Neural cell (in vitro differentiated cells): ENCODE measurements at regions not wholly inside any gene's neighbourhood (a gene's known extent, or its start where the extent isn't known, plus 50 kb on each side); places are given as distances from the start of the nearest gene placed in this dataset.

Experiments used
- H2AFZ ChIP-seq: fragments of 200-600, 300-800 bp; sonication (generic), shearing (Covaris generic); 2 replicates; pipeline ENCODE4 v1.6.0; 2014; ENCODE audit warnings: low read depth, mild to moderate bottlenecking, antibody characterized with exemption, low read length, moderate library complexity
- H3F3A ChIP-seq: fragments of 200-600 bp; shearing (Covaris generic); 2 replicates; pipeline ENCODE4 v1.6.1; 2016; ENCODE audit warnings: mild to moderate bottlenecking, moderate library complexity, mixed read lengths, antibody characterized with exemption, low read length; ENCODE audit not compliant: insufficient read depth, poor library complexity, severe bottlenecking
- H3K27ac ChIP-seq: fragments of 200-600, 300-800 bp; sonication (generic), shearing (Covaris generic); 2 replicates; pipeline ENCODE4 v1.5.1; 2014; ENCODE audit warnings: mild to moderate bottlenecking, low read length, moderate library complexity
- H3K27me3 ChIP-seq: fragments of 300-800, 200-600 bp; sonication (generic), shearing (Covaris generic); 2 replicates; pipeline ENCODE4 v1.6.0; 2014; ENCODE audit warnings: mild to moderate bottlenecking, low read depth, low read length, moderate library complexity; ENCODE audit not compliant: insufficient read depth
- H3K36me3 ChIP-seq: fragments of 300-800, 200-600 bp; sonication (generic), shearing (Covaris generic); 2 replicates; pipeline ENCODE4 v1.5.1; 2014; ENCODE audit warnings: mild to moderate bottlenecking, antibody characterized with exemption, low read length, moderate library complexity; ENCODE audit not compliant: insufficient read depth
- H3K4me2 ChIP-seq: fragments of 300-800, 200-600 bp; sonication (generic), shearing (Covaris generic); 2 replicates; pipeline ENCODE4 v1.6.0; 2014; ENCODE audit warnings: mild to moderate bottlenecking, low read length
- H3K4me3 ChIP-seq: fragments of 300-800, 200-600 bp; sonication (generic), shearing (Covaris generic); 2 replicates; pipeline ENCODE4 v1.5.1; 2014; ENCODE audit warnings: mild to moderate bottlenecking, low read length, moderate library complexity
- H3K79me2 ChIP-seq: fragments of 200-600 bp; shearing (Covaris generic); replicated peaks from 2 replicates; pipeline ENCODE4 v1.6.0; 2014; ENCODE audit warnings: mild to moderate bottlenecking, low read length, moderate library complexity; ENCODE audit not compliant: insufficient read depth
- H3K9ac ChIP-seq: fragments of 300-800, 200-600 bp; sonication (generic), shearing (Covaris generic); 2 replicates; pipeline ENCODE4 v1.6.1; 2016; ENCODE audit warnings: mild to moderate bottlenecking, low read length, mixed read lengths
- H3K9me2 ChIP-seq: fragments of 200-600 bp; shearing (Covaris generic); 2 replicates; pipeline ENCODE4 v1.6.1; 2016; ENCODE audit warnings: mild to moderate bottlenecking, low read length, mixed read lengths; ENCODE audit not compliant: insufficient read depth
- H3K9me3 ChIP-seq: fragments of 200-600, 300-800 bp; sonication (generic), shearing (Covaris generic); 2 replicates; pipeline ENCODE4 v1.6.1; 2016; ENCODE audit warnings: mild to moderate bottlenecking, mixed run types, low read length, moderate library complexity, mixed read lengths
- H4K20me1 ChIP-seq: fragments of 200-600 bp; shearing (Covaris generic); 2 replicates; pipeline ENCODE4 v1.6.1; 2016; ENCODE audit warnings: mild to moderate bottlenecking, mixed run types; ENCODE audit not compliant: insufficient read depth
- EP300 ChIP-seq: fragments of 450-650 bp; conservative IDR thresholded peaks from 2 replicates; pipeline ENCODE4 v1.6.1; 2014; ENCODE audit warnings: antibody characterized with exemption, mild to moderate bottlenecking, moderate library complexity; ENCODE audit not compliant: poor library complexity, severe bottlenecking
- EZH2 ChIP-seq: fragments of 200-600, 300-800 bp; shearing (Covaris generic), sonication (generic); IDR thresholded peaks from 2 replicates; pipeline ENCODE4 v1.6.1; 2014; ENCODE audit warnings: antibody characterized with exemption, low read length, borderline replicate concordance, mild to moderate bottlenecking; ENCODE audit not compliant: insufficient read depth, poor library complexity, severe bottlenecking
- MXI1 ChIP-seq: fragments of 450-650 bp; conservative IDR thresholded peaks from 2 replicates; pipeline ENCODE4 v1.6.1; 2014; ENCODE audit warnings: antibody characterized with exemption, mild to moderate bottlenecking; ENCODE audit not compliant: poor library complexity, severe bottlenecking
- POLR2AphosphoS5 ChIP-seq: IDR thresholded peaks from 2 replicates; pipeline ENCODE4 v1.6.1; 2012
- RAD21 ChIP-seq: fragments of 450-650 bp; conservative IDR thresholded peaks from 2 replicates; pipeline ENCODE4 v1.6.1; 2014; ENCODE audit warnings: antibody characterized with exemption, mild to moderate bottlenecking, moderate library complexity
- SMC3 ChIP-seq: fragments of 450-650 bp; conservative IDR thresholded peaks from 2 replicates; pipeline ENCODE4 v1.6.1; 2014; ENCODE audit warnings: antibody characterized with exemption, mild to moderate bottlenecking, moderate library complexity; ENCODE audit not compliant: poor library complexity
- TAF1 ChIP-seq: IDR thresholded peaks from 2 replicates; pipeline ENCODE4 v1.6.1; 2012; ENCODE audit warnings: low read depth
- TF ChIP-seq, protein P1 (sequence below): fragments of 450-650 bp; IDR thresholded peaks from 2 replicates; pipeline ENCODE4 v1.5.1; 2014; ENCODE audit warnings: antibody characterized with exemption, mild to moderate bottlenecking, moderate library complexity; ENCODE audit not compliant: poor library complexity, severe bottlenecking
- TF ChIP-seq, protein P2 (sequence below): IDR thresholded peaks from 2 replicates; pipeline ENCODE4 v1.6.1; 2012; ENCODE audit warnings: borderline replicate concordance

DNA sequence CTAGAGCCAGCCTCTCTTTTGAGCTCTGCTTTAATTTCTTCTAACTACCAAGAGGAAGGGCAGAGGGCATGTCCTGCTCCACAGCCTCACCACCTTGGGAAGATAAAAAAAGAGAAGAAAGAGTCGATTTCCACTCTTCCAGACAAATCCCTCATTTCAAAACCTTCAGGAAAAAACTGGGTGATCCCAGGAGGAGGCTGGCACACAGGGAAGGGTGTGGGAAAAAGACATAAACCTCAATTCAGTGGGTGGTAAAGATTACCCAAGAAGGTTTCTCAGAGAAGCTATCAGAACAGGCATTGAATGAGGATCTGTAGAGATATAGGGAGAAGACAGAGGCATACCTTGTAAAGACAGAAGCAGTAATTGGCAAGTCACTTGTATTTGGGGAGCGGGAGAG lies 79.9 kb upstream of the CRHR1 start:
- H2AFZ ChIP-seq: no peak overlapping the region
- H3K27ac ChIP-seq: no peak overlapping the region
- H3K9me2 ChIP-seq: no peaks in the 10 kb centered on the region
- H3K27me3 ChIP-seq: no peaks in the 10 kb centered on the region
- H3K36me3 ChIP-seq: no peaks in the 10 kb centered on the region
- no peaks in the 10 kb centered on the region for H3K9me3 ChIP-seq
- H3K79me2 ChIP-seq: no peaks in the 10 kb centered on the region
- H4K20me1 ChIP-seq: no peaks in the 10 kb centered on the region
- H3F3A ChIP-seq: no peaks in the 10 kb centered on the region
- H3K9ac ChIP-seq: no peak overlapping the region
- H3K4me3 ChIP-seq: no peak overlapping the region
- no peak overlapping the region for H3K4me2 ChIP-seq
- no peak for TF ChIP-seq POLR2AphosphoS5
- no peak for TF ChIP-seq EZH2
- TF ChIP-seq RAD21: no peak
- TF ChIP-seq MXI1: no peak
- TF ChIP-seq, protein P1, sequence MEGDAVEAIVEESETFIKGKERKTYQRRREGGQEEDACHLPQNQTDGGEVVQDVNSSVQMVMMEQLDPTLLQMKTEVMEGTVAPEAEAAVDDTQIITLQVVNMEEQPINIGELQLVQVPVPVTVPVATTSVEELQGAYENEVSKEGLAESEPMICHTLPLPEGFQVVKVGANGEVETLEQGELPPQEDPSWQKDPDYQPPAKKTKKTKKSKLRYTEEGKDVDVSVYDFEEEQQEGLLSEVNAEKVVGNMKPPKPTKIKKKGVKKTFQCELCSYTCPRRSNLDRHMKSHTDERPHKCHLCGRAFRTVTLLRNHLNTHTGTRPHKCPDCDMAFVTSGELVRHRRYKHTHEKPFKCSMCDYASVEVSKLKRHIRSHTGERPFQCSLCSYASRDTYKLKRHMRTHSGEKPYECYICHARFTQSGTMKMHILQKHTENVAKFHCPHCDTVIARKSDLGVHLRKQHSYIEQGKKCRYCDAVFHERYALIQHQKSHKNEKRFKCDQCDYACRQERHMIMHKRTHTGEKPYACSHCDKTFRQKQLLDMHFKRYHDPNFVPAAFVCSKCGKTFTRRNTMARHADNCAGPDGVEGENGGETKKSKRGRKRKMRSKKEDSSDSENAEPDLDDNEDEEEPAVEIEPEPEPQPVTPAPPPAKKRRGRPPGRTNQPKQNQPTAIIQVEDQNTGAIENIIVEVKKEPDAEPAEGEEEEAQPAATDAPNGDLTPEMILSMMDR: no peak
- no peak for TF ChIP-seq SMC3
- TF ChIP-seq, protein P2, sequence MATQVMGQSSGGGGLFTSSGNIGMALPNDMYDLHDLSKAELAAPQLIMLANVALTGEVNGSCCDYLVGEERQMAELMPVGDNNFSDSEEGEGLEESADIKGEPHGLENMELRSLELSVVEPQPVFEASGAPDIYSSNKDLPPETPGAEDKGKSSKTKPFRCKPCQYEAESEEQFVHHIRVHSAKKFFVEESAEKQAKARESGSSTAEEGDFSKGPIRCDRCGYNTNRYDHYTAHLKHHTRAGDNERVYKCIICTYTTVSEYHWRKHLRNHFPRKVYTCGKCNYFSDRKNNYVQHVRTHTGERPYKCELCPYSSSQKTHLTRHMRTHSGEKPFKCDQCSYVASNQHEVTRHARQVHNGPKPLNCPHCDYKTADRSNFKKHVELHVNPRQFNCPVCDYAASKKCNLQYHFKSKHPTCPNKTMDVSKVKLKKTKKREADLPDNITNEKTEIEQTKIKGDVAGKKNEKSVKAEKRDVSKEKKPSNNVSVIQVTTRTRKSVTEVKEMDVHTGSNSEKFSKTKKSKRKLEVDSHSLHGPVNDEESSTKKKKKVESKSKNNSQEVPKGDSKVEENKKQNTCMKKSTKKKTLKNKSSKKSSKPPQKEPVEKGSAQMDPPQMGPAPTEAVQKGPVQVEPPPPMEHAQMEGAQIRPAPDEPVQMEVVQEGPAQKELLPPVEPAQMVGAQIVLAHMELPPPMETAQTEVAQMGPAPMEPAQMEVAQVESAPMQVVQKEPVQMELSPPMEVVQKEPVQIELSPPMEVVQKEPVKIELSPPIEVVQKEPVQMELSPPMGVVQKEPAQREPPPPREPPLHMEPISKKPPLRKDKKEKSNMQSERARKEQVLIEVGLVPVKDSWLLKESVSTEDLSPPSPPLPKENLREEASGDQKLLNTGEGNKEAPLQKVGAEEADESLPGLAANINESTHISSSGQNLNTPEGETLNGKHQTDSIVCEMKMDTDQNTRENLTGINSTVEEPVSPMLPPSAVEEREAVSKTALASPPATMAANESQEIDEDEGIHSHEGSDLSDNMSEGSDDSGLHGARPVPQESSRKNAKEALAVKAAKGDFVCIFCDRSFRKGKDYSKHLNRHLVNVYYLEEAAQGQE: no peak
- no peak for TF ChIP-seq TAF1
- no peak for TF ChIP-seq EP300

DNA sequence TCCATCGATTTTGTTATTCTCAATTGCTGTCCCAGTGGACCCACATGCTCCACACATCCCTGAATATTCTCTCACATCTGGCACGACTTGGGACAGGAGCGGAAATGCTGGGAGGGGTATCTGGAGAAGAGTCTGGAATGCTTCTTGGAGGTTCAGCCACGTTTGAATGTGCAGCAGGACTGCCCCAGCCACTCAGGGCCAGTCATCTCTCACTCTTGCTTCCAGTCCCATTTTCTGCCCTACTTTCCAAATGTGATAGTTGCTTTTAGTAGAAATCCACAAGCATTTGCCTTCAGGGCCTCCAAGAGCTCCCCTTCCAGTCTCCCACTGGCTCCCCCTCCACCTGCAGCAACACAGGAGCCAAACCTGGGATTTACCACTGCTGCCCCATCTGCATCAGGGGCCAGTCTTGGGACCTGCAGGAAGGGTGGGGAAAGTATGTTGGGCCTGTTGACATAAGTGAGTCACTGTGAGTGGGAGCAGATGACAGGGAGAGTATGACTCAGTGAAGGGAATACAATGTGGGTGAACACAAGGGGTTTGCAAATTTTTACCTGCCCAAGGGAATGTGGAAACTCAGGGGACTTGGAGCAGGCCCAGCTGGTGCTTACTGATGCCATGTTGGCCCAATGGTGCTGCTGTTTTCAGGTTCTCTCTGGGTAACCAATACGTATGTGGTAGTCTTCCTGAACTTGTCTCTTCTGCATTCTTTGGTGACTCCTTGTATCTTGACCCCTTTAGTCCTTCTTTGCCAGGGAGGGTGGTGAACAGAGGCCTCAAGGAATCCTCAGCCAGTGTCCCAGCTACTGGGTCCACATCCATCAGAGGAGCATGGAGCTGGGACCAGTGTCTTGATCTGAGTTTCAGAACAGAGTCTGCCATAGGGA lies 78.8 kb upstream of the CRHR1 start:
- H2AFZ ChIP-seq: no peak overlapping the region

More for the DNA sequence above, 78.8 kb upstream of the CRHR1 start:
- Histone ChIP-seq H3F3A (no peaks in the 10 kb centered on the region), H3K4me2 (no peak overlapping the region), H3K9me3 (no peaks in the 10 kb centered on the region), H3K9me2 (no peaks in the 10 kb centered on the region), H4K20me1 (no peaks in the 10 kb centered on the region), H3K9ac (no peak overlapping the region), H3K36me3 (no peaks in the 10 kb centered on the region), H3K79me2 (no peaks in the 10 kb centered on the region), H3K4me3 (no peak overlapping the region), H3K27me3 (no peaks in the 10 kb centered on the region), H3K27ac (no peak overlapping the region)
- no peak for TF ChIP-seq TAF1
- TF ChIP-seq MXI1: no peak
- TF ChIP-seq EP300: no peak
- TF ChIP-seq POLR2AphosphoS5: no peak
- no peak for TF ChIP-seq RAD21
- TF ChIP-seq, protein P2: no peak
- TF ChIP-seq, protein P1: no peak
- TF ChIP-seq SMC3: no peak
- no peak for TF ChIP-seq EZH2
